NOMO-1 treated with DMSO at 0.1 percent for 48 hours (cell line): ENCODE measurements at regions not wholly inside any gene's neighbourhood (a gene's known extent, or its start where the extent isn't known, plus 50 kb on each side); places are given as distances from the start of the nearest gene placed in this dataset.

Source experiments
- DNase-seq: peaks from one replicate; lab custom pipeline; 2025; ENCODE audit not compliant: unreplicated experiment; lab: John Stamatoyannopoulos, UW

GRCh38 chr12:27382924-27383323 lies 50.3 kb downstream of the BMAL2 start:
- DNase-seq, result no peak

DNA sequence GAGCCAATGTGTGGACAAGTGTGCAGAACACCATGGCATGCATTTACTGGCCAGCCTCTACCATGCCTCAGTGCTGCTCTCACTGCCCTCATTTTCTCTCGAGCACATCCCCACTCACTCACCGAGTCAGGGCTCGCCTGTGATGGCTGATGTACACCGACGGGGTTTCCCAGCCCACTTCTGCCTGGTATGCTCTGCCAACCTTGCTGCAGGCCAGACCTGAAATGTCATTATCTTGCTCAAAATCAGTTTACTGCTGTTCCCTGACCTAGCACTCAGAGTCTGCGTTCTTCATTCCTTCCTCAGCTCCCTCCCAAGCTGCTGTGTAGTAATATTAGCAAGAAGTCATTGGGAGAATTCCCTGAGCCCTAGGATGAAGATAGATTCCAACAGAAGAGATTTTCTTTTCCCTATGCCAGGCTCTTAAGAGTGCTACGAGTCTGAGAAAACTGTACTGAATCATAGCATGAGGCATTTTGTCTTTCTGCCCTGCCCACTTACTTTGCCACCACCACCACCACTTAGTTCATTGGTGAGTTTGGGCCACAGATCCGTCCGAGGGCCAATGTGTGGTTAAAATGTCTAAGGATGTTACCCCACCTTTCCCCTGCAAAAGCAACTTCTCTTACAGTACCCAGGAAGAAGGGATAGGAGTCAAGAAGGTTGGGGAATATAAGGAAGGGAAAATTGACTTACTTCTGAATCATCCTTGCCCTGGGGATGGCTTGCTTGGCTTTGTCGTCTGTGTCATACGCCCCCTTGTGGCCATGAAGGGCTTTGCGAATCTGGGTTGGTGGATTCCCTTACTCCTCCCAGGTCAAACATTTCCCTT lies 51.0 kb downstream of the BMAL2 start:
- peak; percentile 24 for DNase-seq

DNA sequence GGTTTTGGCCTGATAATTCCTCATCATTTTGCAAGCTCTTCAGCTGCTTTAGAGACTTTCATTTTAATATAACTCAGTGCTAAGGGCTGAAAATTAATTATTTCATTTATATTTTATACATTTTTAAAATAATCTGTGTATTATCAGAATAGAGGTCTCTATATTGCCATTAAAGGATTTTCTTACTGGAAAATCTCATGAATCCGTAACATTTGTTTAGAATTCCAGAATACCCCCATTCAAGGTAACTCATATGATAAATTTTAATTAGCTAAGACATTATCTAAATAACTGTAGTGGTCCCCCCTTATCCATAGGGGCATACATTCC lies 51.6 kb downstream of the BMAL2 start:
- DNase-seq, result no peak

DNA sequence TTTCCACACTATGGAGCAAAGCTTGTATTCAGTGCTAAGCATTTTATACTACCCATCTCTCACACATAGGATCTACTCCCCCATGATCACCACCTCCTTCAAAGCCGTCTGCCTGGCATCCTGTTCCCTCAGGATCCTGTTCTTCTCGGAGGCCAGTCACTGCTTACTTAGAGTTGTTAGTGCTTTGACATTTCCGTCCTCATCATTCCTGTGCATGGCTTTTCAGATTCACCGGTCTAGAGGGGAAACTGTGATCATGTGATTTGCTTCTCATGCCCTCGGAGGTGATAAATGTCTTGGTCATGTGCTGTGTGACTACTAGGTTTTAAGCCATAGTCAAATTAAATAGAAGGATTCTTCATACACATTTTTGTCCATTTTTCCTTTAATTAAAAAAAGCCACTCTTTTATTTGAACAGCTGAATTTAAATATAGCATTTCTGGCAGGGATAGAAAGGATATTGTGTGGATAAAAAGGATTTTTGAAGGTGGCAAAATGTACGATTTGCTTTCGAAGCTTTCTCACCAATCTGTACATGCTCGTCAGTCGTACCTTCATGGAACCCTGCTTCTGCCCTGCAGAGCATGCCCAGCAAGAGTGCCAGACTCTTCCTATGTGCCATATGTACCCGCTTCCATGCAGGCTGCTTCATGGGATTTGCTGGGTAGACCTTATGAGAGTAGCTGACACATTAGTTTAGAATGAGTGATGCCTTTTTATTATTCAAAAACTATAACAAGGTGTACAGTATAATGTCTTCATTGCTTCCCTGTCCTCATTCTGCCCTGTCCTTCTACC lies 53.3 kb downstream of the BMAL2 start:
- no peak for DNase-seq

DNA sequence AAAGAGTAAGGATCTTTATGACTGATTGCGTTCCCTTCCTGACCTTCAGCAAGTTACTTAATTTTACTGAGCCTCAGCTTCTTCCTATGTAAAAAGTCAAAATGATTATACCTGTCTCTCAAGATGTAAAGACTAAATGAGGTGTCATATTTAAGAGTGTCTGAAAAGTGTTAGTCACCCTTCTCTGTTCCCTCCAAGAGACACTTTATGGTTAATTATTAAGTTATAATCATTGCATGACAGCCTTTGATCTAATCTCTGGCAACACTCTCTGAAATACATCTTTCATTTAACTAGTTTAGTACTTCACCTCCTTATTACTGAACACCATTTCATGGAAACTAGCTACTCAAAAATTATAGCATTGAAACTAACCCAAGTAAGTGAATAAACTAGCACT lies 54.8 kb downstream of the BMAL2 start:
- no peak for DNase-seq

GRCh38 chr12:27388650-27389049 lies 56.0 kb downstream of the BMAL2 start:
- DNase-seq, result no peak

GRCh38 chr12:27394676-27395075 lies 51.9 kb upstream of the SMCO2 start:
- no peak for DNase-seq

- DNase-seq, result peak; percentile 37
These were observed 50.2 kb upstream of the SMCO2 start for GRCh38 chr12:27396216-27396815.
